GM12878 (cell line): ENCODE measurements at regions not wholly inside any gene's neighbourhood (a gene's known extent, or its start where the extent isn't known, plus 50 kb on each side); places are given as distances from the start of the nearest gene placed in this dataset.

Experiments used
- ATAC-seq: fragments of 200-7000 bp; cut with Tn5 transposase; 3 replicates; pipeline ENCODE4 v1.9.1; 2020; ENCODE audit warnings: mild to moderate bottlenecking, moderate library complexity
- BruUV-seq: library from RNA; stranded (reverse); fragments of 400-500 nt; replicated peaks from 2 replicates; lab custom pipeline; 2021; lab: Mats Ljungman, UMichigan
- CTCF ChIA-PET: fragments of 300-600 bp; sonication (Branson Sonifier 250); formaldehyde crosslinking; extraction: SDS; loops from one replicate; lab custom pipeline; 2021; ENCODE audit warnings: inconsistent platforms; lab: Yijun Ruan, JAX
- POLR2A ChIA-PET: fragments of 350-600 bp; formaldehyde crosslinking; extraction: SDS; loops from one replicate; lab custom pipeline; 2021; ENCODE audit warnings: inconsistent platforms; lab: Charles Lee
- RAD21 ChIA-PET: fragments of 300-600 bp; sonication (Branson Sonifier 250); formaldehyde crosslinking; loops from one replicate; lab custom pipeline; 2023; ENCODE audit warnings: antibody characterized with exemption; ENCODE audit not compliant: unreplicated experiment; lab: Charles Lee
- SMC1A ChIA-PET: fragments of 300-600 bp; sonication (Branson Sonifier 250); formaldehyde crosslinking; loops from one replicate; lab custom pipeline; 2023; ENCODE audit not compliant: unreplicated experiment, uncharacterized antibody; lab: Charles Lee
- DNase-seq: peaks from one replicate; pipeline ENCODE4 v3.0.0-alpha.2; 2011; ENCODE audit warnings: low read depth, low spot score
- FAIRE-seq: peaks from 3 replicates; lab custom pipeline; 2011; peaks lifted over from hg19 to GRCh38; lab: Jason Lieb, UNC
- H2AFZ ChIP-seq: 2 replicates; pipeline ENCODE4 v1.6.0; 2011; ENCODE audit warnings: low read depth, low read length, control low read depth; ENCODE audit not compliant: control insufficient read depth
- H3K27ac ChIP-seq: 2 replicates; pipeline ENCODE4 v1.5.1; 2011; ENCODE audit warnings: control low read depth; ENCODE audit not compliant: control insufficient read depth, insufficient read depth
- H3K27me3 ChIP-seq, 2 experiments: replicated peaks in 1 of 2; 2 replicates each; pipeline versions ENCODE4 v1.6.0 to v1.6.1; 2011; ENCODE audit warnings: low read length in 1 of 2; ENCODE audit not compliant: control insufficient read depth in 2 of 2, insufficient read depth in 2 of 2
- H3K36me3 ChIP-seq, 2 experiments: 2 replicates each; pipeline ENCODE4 v1.5.1; 2011; ENCODE audit warnings: low read length in 1 of 2; ENCODE audit not compliant: control insufficient read depth in 2 of 2, insufficient read depth in 2 of 2
- H3K4me1 ChIP-seq: 2 replicates; pipeline ENCODE4 v1.6.1; 2011; ENCODE audit warnings: mild to moderate bottlenecking, low read length, moderate library complexity, mixed read lengths; ENCODE audit not compliant: control insufficient read depth, insufficient read depth
- H3K4me2 ChIP-seq: 2 replicates; pipeline ENCODE4 v1.6.0; 2011; ENCODE audit warnings: control low read depth; ENCODE audit not compliant: control insufficient read depth, insufficient read depth
- H3K4me3 ChIP-seq: fragments of 200-600 bp; sonication (generic); 2 replicates; pipeline ENCODE4 v1.5.1; 2016
- H3K79me2 ChIP-seq: 2 replicates; pipeline ENCODE4 v1.6.0; 2011; ENCODE audit warnings: low read length; ENCODE audit not compliant: control insufficient read depth, insufficient read depth
- H3K9ac ChIP-seq: 2 replicates; pipeline ENCODE4 v1.8.0; 2011; ENCODE audit warnings: low read length, control low read depth, mixed read lengths; ENCODE audit not compliant: control insufficient read depth, insufficient read depth
- H3K9me3 ChIP-seq: replicated peaks from 3 replicates; pipeline ENCODE4 v1.5.1; 2011; ENCODE audit warnings: mild to moderate bottlenecking, low read length; ENCODE audit not compliant: control insufficient read depth, insufficient read depth
- H4K20me1 ChIP-seq: 2 replicates; pipeline ENCODE4 v1.6.0; 2011; ENCODE audit not compliant: control insufficient read depth, insufficient read depth
- EP300 ChIP-seq, 2 experiments: fragments of 150-350 bp in 1 of 2; IDR thresholded peaks; 2 replicates each; pipeline ENCODE4 v1.6.1; 2011 to 2012; ENCODE audit warnings: low read depth in 2 of 2, low read length in 2 of 2, borderline replicate concordance in 1 of 2, improper control_type of control experiment in 1 of 2, inconsistent platforms in 1 of 2; ENCODE audit not compliant: control insufficient read depth in 1 of 2
- JUNB ChIP-seq: IDR thresholded peaks from 2 replicates; pipeline ENCODE4 v1.6.1; 2016; ENCODE audit warnings: antibody characterized with exemption, mild to moderate bottlenecking
- KLF5 ChIP-seq: fragments of 450-650 bp; IDR thresholded peaks from 2 replicates; pipeline ENCODE4 v1.6.1; 2014; ENCODE audit warnings: mild to moderate bottlenecking; ENCODE audit not compliant: partially characterized antibody
- MYB ChIP-seq: fragments of 150-350 bp; IDR thresholded peaks from 2 replicates; pipeline ENCODE4 v1.6.1; 2014; ENCODE audit warnings: mild to moderate bottlenecking, low read depth, low read length, borderline replicate concordance
- NR2F1 ChIP-seq: fragments of 450-650 bp; conservative IDR thresholded peaks from 2 replicates; pipeline ENCODE4 v1.6.1; 2017; ENCODE audit warnings: mild to moderate bottlenecking
- PAX8 ChIP-seq: fragments of 450-650 bp; IDR thresholded peaks from 2 replicates; pipeline ENCODE4 v1.6.1; 2017; ENCODE audit warnings: mild to moderate bottlenecking, moderate library complexity
- STAT1 ChIP-seq: fragments of 450-650 bp; conservative IDR thresholded peaks from 2 replicates; pipeline ENCODE4 v1.6.1; 2014; ENCODE audit warnings: antibody characterized with exemption, mild to moderate bottlenecking
- ZBTB40 ChIP-seq: fragments of 450-650 bp; IDR thresholded peaks from 2 replicates; pipeline ENCODE4 v1.6.1; 2016; ENCODE audit warnings: mild to moderate bottlenecking, moderate library complexity, borderline replicate concordance
- ZNF274 ChIP-seq: IDR thresholded peaks from one replicate; pipeline ENCODE4 v1.8.0; 2011; ENCODE audit not compliant: insufficient read length, insufficient read depth
- WGBS: methylation state at CpG from one replicate; pipeline ENCODE4 v1.1.6; 2016; ENCODE audit warnings: low lambda C conversion rate; ENCODE audit not compliant: insufficient replicate concordance, insufficient coverage; ENCODE audit errors: missing lambda C conversion rate; 5-methylcytosine and 5-hydroxymethylcytosine counted together
- in situ Hi-C: fragments of 300-500 bp; cut with MboI; formaldehyde crosslinking; loops from 9 replicates; pipeline ENCODE4 v1.14.3; 2018; ENCODE audit warnings: mixed read lengths
- intact Hi-C: fragments of 100-400 bp; cut with micrococcal nuclease; formaldehyde crosslinking; loops from one replicate; pipeline ENCODE4 v1.14.2; 2022; ENCODE audit not compliant: unreplicated experiment

- Histone ChIP-seq H3K4me2 (no peak overlapping the region), H4K20me1 (no peaks in the 10 kb centered on the region), H3K9ac (no peak overlapping the region), H3K9me3 (no peaks in the 10 kb centered on the region), H3K79me2 (no peaks in the 10 kb centered on the region), H3K4me3 (no peak overlapping the region), H2AFZ (no peak overlapping the region), H3K4me1 (no peaks in the 10 kb centered on the region), H3K27ac (no peak overlapping the region), H3K27me3 (no peaks in the 10 kb centered on the region), H3K36me3 (no peaks in the 10 kb centered on the region)
- ChIA-PET SMC1A (no interaction called here), RAD21 (no interaction called here), CTCF (no interaction called here), POLR2A (no interaction called here)
- in situ Hi-C loops = no loop called here
- WGBS = 30% methylated on average over 4 of the region's 4 CpGs
- intact Hi-C loops = no loop called here
- BruUV-seq = no TSS peak
- no peak for TF ChIP-seq NR2F1
- no peak for TF ChIP-seq PAX8
- TF ChIP-seq EP300 (IDR thresholded peaks at IDR 0.05; ENCODE audit: borderline replicate concordance in 1 of 2, control insufficient read depth in 1 of 2, low read depth in 2 of 2, low read length in 2 of 2) = no peak
- no peak for TF ChIP-seq JUNB
- TF ChIP-seq STAT1 = no peak
- no peak for TF ChIP-seq ZNF274
- TF ChIP-seq KLF5 = no peak
- TF ChIP-seq MYB = no peak
- TF ChIP-seq ZBTB40 = no peak
- FAIRE-seq = no peak
- DNase-seq = no peak
- no peak for ATAC-seq
These were observed 252.4 kb upstream of the DAPK1 start for GRCh38 chr9:87245271-87245670.
